ENCODE measurements at regions not wholly inside any gene's neighbourhood (a gene's known extent, or its start where the extent isn't known, plus 50 kb on each side); places are given as distances from the start of the nearest gene placed in this dataset.

GRCh38 chr12:77308056-77308455 lies 242.7 kb upstream of the E2F7 start:
- Mint-ChIP-seq H3K4me3 (no peak overlapping the region), H3K36me3 (ENCODE audit: low read depth) (no peaks in the 10 kb centered on the region), H3K27me3 (ENCODE audit: low read depth) (no peaks in the 10 kb centered on the region), H3K27ac (no peak overlapping the region), H3K9me3 (no peaks in the 10 kb centered on the region), H3K4me1 (ENCODE audit: low read depth) (no peaks in the 10 kb centered on the region)
- intact Hi-C loops (cut with micrococcal nuclease), result no loop called here
- CTCF ChIA-PET, result interaction anchor here (0.6 kb wide), 1 partner anchor 27 kb away, joined by 3 read pairs; no protein-coding TSS in a partner anchor
- DNase-seq, result no peak

- Mint-ChIP-seq H3K9me3 (no peaks in the 10 kb centered on the region), H3K36me3 (ENCODE audit: low read depth) (no peaks in the 10 kb centered on the region), H3K27me3 (ENCODE audit: low read depth) (no peaks in the 10 kb centered on the region), H3K4me1 (ENCODE audit: low read depth) (no peaks in the 10 kb centered on the region), H3K4me3 (no peak overlapping the region), H3K27ac (no peak overlapping the region)
- DNase-seq, result no peak
- intact Hi-C loops (cut with micrococcal nuclease), result no loop called here
- CTCF ChIA-PET, result no interaction called here
Measured at GRCh38 chr12:77300811-77301210, 235.4 kb upstream of the E2F7 start.

- H3K36me3 Mint-ChIP-seq (ENCODE audit: low read depth), result no peaks in the 10 kb centered on the region
- H3K4me3 Mint-ChIP-seq, result no peak overlapping the region
- H3K27ac Mint-ChIP-seq, result no peak overlapping the region
- DNase-seq, result no peak
- H3K9me3 Mint-ChIP-seq, result no peaks in the 10 kb centered on the region
- H3K27me3 Mint-ChIP-seq (ENCODE audit: low read depth), result no peaks in the 10 kb centered on the region
- CTCF ChIA-PET, result no interaction called here
- H3K4me1 Mint-ChIP-seq (ENCODE audit: low read depth), result no peaks in the 10 kb centered on the region
- intact Hi-C loops (cut with micrococcal nuclease), result no loop called here
Measured at GRCh38 chr12:77299910-77300669, 234.7 kb upstream of the E2F7 start.

GRCh38 chr12:77299001-77299400 lies 233.6 kb upstream of the E2F7 start:
- intact Hi-C loops (cut with micrococcal nuclease), result no loop called here
- no peaks in the 10 kb centered on the region for H3K4me1 Mint-ChIP-seq (ENCODE audit: low read depth)

GRCh38 chr12:77294016-77294415 lies 228.6 kb upstream of the E2F7 start:
- Mint-ChIP-seq H3K27me3 (ENCODE audit: low read depth) (no peaks in the 10 kb centered on the region), H3K9me3 (peaks cover 3% of the 10 kb centered on the region)
- intact Hi-C loops (cut with micrococcal nuclease), result no loop called here

More at GRCh38 chr12:77299001-77299400, 233.6 kb upstream of the E2F7 start:
- Mint-ChIP-seq H3K36me3 (ENCODE audit: low read depth) (no peaks in the 10 kb centered on the region), H3K27ac (no peak overlapping the region), H3K9me3 (no peaks in the 10 kb centered on the region), H3K27me3 (ENCODE audit: low read depth) (no peaks in the 10 kb centered on the region), H3K4me3 (no peak overlapping the region)
- CTCF ChIA-PET, result no interaction called here
- DNase-seq, result no peak

GRCh38 chr12:77274926-77275325 lies 209.6 kb upstream of the E2F7 start:
- no peak for DNase-seq
- CTCF ChIA-PET, result no interaction called here
- peaks cover 2% of the 10 kb centered on the region for H3K9me3 Mint-ChIP-seq
- H3K27me3 Mint-ChIP-seq (ENCODE audit: low read depth), result peaks cover 2% of the 10 kb centered on the region
- H3K4me1 Mint-ChIP-seq (ENCODE audit: low read depth), result no peaks in the 10 kb centered on the region
- intact Hi-C loops (cut with micrococcal nuclease), result no loop called here
- no peak overlapping the region for H3K4me3 Mint-ChIP-seq
- no peaks in the 10 kb centered on the region for H3K36me3 Mint-ChIP-seq (ENCODE audit: low read depth)
- no peak overlapping the region for H3K27ac Mint-ChIP-seq

More at GRCh38 chr12:77294016-77294415, 228.6 kb upstream of the E2F7 start:
- Mint-ChIP-seq H3K4me3 (no peak overlapping the region), H3K36me3 (ENCODE audit: low read depth) (no peaks in the 10 kb centered on the region), H3K27ac (no peak overlapping the region), H3K4me1 (ENCODE audit: low read depth) (no peaks in the 10 kb centered on the region)
- no peak for DNase-seq
- CTCF ChIA-PET, result no interaction called here

GRCh38 chr12:77273898-77274297 lies 208.5 kb upstream of the E2F7 start:
- CTCF ChIA-PET, result no interaction called here
- H3K4me1 Mint-ChIP-seq (ENCODE audit: low read depth), result no peaks in the 10 kb centered on the region
- H3K27ac Mint-ChIP-seq, result no peak overlapping the region
- DNase-seq, result no peak
- no peaks in the 10 kb centered on the region for H3K36me3 Mint-ChIP-seq (ENCODE audit: low read depth)
- intact Hi-C loops (cut with micrococcal nuclease), result no loop called here
- H3K9me3 Mint-ChIP-seq, result peaks cover 2% of the 10 kb centered on the region
- H3K27me3 Mint-ChIP-seq (ENCODE audit: low read depth), result peaks cover 2% of the 10 kb centered on the region
- H3K4me3 Mint-ChIP-seq, result no peak overlapping the region

GRCh38 chr12:77256956-77257355 lies 191.6 kb upstream of the E2F7 start:
- H3K27me3 Mint-ChIP-seq (ENCODE audit: low read depth), result no peaks in the 10 kb centered on the region
- no peaks in the 10 kb centered on the region for H3K36me3 Mint-ChIP-seq (ENCODE audit: low read depth)
- CTCF ChIA-PET, result no interaction called here
- peaks cover 6% of the 10 kb centered on the region for H3K9me3 Mint-ChIP-seq
- no peak overlapping the region for H3K4me3 Mint-ChIP-seq
- DNase-seq, result no peak
- no peak overlapping the region for H3K27ac Mint-ChIP-seq
- intact Hi-C loops (cut with micrococcal nuclease), result no loop called here
- no peaks in the 10 kb centered on the region for H3K4me1 Mint-ChIP-seq (ENCODE audit: low read depth)

- no peak overlapping the region for H3K4me3 Mint-ChIP-seq
- no peaks in the 10 kb centered on the region for H3K36me3 Mint-ChIP-seq (ENCODE audit: low read depth)
- CTCF ChIA-PET, result no interaction called here
- H3K9me3 Mint-ChIP-seq, result no peaks in the 10 kb centered on the region
- no peaks in the 10 kb centered on the region for H3K27me3 Mint-ChIP-seq (ENCODE audit: low read depth)
- intact Hi-C loops (cut with micrococcal nuclease), result no loop called here
- DNase-seq, result no peak
- no peak overlapping the region for H3K27ac Mint-ChIP-seq
- no peaks in the 10 kb centered on the region for H3K4me1 Mint-ChIP-seq (ENCODE audit: low read depth)
Measured at GRCh38 chr12:77253321-77253720, 188.0 kb upstream of the E2F7 start.

GRCh38 chr12:77251799-77252198 lies 186.4 kb upstream of the E2F7 start:
- CTCF ChIA-PET, result no interaction called here
- no peak for DNase-seq
- no peaks in the 10 kb centered on the region for H3K4me1 Mint-ChIP-seq (ENCODE audit: low read depth)
- no peaks in the 10 kb centered on the region for H3K9me3 Mint-ChIP-seq
- intact Hi-C loops (cut with micrococcal nuclease), result no loop called here
- no peak overlapping the region for H3K4me3 Mint-ChIP-seq
- no peaks in the 10 kb centered on the region for H3K36me3 Mint-ChIP-seq (ENCODE audit: low read depth)
- H3K27ac Mint-ChIP-seq, result no peak overlapping the region
- no peaks in the 10 kb centered on the region for H3K27me3 Mint-ChIP-seq (ENCODE audit: low read depth)

GRCh38 chr12:77249892-77250291 lies 184.5 kb upstream of the E2F7 start:
- Mint-ChIP-seq H3K36me3 (ENCODE audit: low read depth) (no peaks in the 10 kb centered on the region), H3K27me3 (ENCODE audit: low read depth) (no peaks in the 10 kb centered on the region), H3K9me3 (no peaks in the 10 kb centered on the region), H3K4me1 (ENCODE audit: low read depth) (no peaks in the 10 kb centered on the region), H3K27ac (no peak overlapping the region), H3K4me3 (no peak overlapping the region)
- CTCF ChIA-PET, result no interaction called here
- intact Hi-C loops (cut with micrococcal nuclease), result no loop called here
- DNase-seq, result no peak

- H3K27me3 Mint-ChIP-seq (ENCODE audit: low read depth), result no peaks in the 10 kb centered on the region
- H3K36me3 Mint-ChIP-seq (ENCODE audit: low read depth), result no peaks in the 10 kb centered on the region
- CTCF ChIA-PET, result no interaction called here
- H3K9me3 Mint-ChIP-seq, result no peaks in the 10 kb centered on the region
- intact Hi-C loops (cut with micrococcal nuclease), result no loop called here
- no peaks in the 10 kb centered on the region for H3K4me1 Mint-ChIP-seq (ENCODE audit: low read depth)
- H3K4me3 Mint-ChIP-seq, result no peak overlapping the region
- H3K27ac Mint-ChIP-seq, result no peak overlapping the region
- DNase-seq, result no peak
Measured at GRCh38 chr12:77248036-77248435, 182.7 kb upstream of the E2F7 start.

- CTCF ChIA-PET, result no interaction called here
- H3K9me3 Mint-ChIP-seq, result no peaks in the 10 kb centered on the region
Measured at GRCh38 chr12:77247542-77247941, 182.2 kb upstream of the E2F7 start.

More at GRCh38 chr12:77247542-77247941, 182.2 kb upstream of the E2F7 start:
- no peak overlapping the region for H3K4me3 Mint-ChIP-seq
- no peaks in the 10 kb centered on the region for H3K36me3 Mint-ChIP-seq (ENCODE audit: low read depth)
- DNase-seq, result no peak
- no peaks in the 10 kb centered on the region for H3K4me1 Mint-ChIP-seq (ENCODE audit: low read depth)
- no peak overlapping the region for H3K27ac Mint-ChIP-seq
- no peaks in the 10 kb centered on the region for H3K27me3 Mint-ChIP-seq (ENCODE audit: low read depth)
- intact Hi-C loops (cut with micrococcal nuclease), result no loop called here
